GDM1 (cell line): ENCODE measurements at regions not wholly inside any gene's neighbourhood (a gene's known extent, or its start where the extent isn't known, plus 50 kb on each side); places are given as distances from the start of the nearest gene placed in this dataset.
A peak's percentile ranks its signal among the peaks of the same experiment; 100 is the strongest.
"Not testable (repeated sequence)": the region's sequence is repeated elsewhere in the genome, so short reads cannot be mapped to it uniquely, and the experiment has no call there.

Experiments used
- DNase-seq: peaks from one replicate; lab custom pipeline; 2025; lab: John Stamatoyannopoulos, UW

DNA sequence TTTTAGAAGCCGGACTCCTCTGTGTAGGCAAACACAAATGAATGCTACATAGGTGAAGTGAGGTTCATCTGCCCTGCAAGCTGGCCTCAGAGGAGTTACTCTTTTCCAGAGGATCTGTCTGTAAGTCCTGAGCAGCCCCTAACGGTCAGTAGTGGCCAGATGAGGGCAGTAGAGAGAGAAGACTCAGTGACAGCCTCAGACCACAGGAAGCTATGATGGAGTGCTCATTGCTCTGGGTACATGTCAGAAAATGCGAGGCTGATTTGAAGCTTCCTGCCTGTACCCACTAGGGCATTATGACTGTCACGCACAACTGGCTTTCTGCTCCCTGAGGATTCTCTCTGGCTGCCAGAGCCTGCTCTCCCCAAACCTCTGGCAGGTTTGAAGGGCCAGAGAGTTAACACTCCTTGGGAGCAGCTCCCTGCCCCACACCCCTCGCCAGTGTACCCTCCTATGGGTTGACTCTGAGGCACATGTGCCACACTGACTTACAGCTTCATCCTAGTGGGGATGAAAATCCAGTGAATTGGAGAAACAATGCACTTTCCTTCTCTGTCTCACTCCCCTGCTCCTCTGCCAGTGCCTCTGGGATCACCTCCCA lies 141.5 kb downstream of the GABRG2 start:
- DNase-seq, result peak; percentile 28

DNA sequence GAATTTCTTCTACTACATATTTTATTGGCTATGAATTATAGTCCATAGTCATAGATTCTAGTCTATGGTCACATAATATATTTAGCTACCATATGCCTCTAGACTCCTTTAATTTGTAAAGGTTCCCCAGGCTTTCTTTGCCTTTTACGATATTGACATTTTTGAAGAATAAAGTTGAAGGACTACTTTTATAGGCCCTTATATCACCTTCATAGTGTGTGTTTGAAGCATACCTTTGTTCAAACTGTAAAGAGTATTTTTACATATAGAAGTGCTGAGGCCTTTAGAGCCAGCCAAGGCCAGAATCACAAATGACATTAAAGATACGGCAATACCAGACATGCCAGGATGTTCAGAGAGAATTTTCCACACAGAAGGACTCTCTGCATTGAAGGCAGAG lies 147.0 kb downstream of the GABRG2 start:
- no peak for DNase-seq

DNA sequence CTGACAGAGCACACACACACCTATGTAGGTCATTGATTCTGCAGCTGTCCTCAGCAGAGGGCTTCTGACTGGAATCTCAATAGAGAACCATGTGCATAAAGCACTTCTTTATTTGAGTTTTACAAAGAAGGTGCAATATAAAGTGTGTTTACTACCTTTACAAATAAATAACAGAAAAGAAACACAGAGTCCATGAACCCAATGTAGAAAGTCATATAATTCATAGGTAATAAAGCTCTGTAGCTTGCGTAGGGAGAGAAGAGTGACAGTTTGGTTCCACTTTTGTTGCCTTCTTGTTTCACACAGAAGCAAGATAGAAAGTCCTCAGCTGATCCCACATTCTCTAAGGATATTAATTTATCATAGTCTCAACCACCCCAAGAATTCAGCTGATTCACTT lies 149.5 kb downstream of the GABRG2 start:
- DNase-seq, result no peak

DNA sequence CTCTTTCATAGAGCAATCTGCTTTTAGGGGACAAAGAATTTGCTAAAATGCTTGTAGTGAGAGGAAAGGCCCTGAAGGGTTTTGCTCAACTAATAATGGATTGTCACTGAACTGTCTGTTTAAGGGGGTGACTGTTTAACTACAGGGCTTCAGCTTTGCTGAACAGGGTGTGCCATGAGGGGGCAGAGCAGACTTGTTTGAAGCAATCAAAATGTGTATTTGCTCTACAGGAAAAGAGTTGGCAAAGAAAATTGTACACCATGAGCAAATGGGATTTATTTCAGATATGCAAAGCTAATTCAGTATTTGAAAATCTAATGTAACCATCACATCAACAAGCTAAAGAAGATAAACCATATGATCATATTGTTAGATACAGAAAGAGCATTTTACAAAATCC lies 154.3 kb downstream of the GABRG2 start:
- DNase-seq, result no peak

DNA sequence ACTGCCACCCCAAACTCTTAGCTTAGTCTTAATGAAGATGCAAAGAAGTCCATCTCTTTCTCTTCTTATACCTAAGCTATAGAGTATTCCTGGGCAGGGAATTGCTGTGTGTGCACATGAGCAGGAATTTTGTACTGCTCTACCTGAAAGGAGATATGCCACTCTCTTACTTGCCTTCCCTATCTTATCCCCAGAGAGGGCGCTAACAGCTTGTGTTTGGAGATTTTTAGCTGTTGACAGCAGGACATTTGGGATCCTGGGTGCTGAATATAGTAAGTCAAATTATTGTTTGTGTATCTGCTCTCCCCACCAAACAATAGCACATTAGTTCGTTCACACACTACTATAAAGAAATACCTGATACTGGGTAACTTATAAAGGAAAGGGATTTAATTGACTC lies 159.5 kb downstream of the GABRG2 start:
- DNase-seq, result no peak

DNA sequence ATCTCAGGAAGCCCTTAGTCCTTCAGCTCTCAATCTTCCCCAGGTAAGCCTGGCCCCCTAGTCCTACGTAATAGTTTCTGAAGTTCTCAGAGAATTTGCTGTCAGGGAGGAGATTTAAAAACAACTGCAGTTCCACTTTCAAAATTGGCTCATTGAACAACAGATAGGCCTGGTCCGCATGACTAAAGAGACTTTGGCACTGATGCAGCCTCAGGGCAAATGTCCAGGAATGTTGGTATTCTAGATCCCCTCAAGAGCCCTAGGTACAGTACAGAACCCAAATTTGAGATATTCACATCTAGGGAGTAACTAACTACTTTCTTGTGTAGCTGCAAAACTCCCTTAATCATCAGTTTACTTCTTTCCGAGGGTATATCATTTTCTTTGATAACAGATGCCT lies 162.8 kb downstream of the GABRG2 start:
- DNase-seq, result no peak

DNA sequence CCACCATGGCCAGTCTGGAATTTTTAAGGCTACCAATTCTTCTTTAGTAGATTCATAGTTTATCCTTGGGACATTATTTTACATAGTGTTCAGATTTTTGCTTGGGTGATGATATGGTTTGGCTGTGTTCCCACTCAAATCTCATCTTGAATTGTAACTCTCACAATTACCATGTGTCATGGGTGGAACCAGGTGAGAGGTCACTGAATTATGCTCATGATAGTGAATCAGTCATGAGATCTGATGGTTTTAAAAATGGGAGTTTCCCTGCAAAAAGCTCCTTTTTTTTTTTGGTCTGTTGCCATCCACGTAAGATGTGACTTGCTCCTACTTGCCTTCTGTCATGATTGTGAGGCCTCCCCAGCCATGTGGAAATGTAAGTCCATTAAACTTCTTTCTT lies 163.9 kb downstream of the GABRG2 start:
- DNase-seq, result no peak

DNA sequence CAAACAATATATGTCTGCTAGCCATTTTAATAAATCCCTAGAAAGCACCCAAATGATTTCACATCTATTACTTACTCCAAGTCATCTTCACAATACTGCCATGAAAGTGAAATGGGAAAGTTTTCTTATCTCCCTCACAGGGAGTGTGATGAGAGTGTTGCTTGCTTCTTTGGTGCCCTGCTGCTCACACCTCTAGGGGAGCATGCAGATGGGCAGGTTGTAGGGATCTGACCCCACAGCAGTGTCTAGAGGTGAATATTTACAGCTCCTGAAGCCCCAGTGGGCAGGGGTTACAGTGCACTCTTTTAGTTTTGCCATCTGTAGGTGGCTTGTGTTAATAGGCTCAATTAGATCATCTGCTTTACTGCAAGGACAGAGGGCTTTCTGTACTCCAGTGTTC lies 173.2 kb downstream of the GABRG2 start:
- DNase-seq, result no peak

DNA sequence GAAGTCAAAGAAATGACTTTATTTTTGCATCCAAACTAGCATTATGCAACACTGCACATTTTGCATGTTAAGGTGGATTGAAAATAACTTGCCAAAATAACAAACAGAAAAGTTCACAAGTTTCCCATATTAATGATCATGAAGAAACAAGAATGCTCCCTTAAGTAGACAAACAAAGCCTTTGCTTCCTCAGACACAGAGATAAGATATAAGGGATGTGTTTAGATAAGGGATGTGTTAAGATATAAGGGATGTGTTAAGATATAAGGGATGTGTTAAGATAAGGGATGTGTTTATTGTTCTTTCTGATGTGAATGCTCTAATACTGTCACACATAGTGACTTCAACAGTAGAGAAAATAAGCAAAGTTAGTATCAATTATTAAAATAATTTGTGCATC lies 174.8 kb downstream of the GABRG2 start:
- no peak for DNase-seq

DNA sequence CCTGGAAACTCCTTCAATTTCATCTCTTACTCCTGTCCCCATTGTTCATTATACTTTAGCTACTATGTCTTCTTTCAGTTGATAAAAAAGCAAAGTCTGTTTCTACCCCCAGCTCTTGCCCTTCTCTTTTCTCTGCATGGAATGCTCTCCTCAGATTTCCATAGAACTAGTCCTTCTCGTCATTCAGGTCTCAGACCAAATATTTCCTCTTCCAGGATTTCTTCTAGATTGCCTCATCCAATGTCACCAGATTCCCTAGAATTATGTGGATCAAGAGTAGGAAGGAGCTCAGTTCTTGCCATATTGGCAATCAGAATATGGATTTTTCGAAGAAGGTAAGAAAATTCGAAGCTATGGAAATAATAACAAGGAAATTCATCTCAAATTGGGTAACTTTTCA lies 176.1 kb downstream of the GABRG2 start:
- DNase-seq, result no peak

DNA sequence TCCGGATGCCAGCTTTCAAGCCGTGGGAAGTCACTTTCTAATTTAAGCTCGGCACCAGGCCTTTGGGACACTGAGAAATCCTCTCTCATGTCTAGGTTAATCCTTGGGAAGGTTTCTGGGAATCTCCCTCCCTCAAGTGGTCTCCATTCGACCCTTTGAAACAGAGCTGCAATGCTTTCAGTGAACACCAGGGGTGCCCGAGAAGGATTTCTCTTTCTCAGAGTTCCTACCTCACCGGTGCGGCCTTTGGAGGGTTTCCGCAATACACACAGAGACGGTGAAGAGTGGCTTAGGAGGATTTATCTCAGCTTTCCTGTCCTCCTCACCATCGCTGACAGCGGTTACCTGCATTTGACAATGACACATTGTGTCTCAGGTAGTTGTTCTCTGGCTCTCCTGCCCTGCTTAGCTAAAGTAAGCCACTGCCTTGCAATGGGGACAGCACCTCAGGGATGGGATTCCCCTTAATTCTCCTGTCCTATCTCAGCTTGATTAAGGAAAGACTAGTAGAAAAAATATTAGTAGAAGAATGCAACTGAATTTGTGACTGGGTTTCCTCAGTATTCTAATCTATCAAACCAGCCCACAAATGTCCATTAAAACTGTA lies 180.6 kb downstream of the GABRG2 start:
- no peak for DNase-seq

DNA sequence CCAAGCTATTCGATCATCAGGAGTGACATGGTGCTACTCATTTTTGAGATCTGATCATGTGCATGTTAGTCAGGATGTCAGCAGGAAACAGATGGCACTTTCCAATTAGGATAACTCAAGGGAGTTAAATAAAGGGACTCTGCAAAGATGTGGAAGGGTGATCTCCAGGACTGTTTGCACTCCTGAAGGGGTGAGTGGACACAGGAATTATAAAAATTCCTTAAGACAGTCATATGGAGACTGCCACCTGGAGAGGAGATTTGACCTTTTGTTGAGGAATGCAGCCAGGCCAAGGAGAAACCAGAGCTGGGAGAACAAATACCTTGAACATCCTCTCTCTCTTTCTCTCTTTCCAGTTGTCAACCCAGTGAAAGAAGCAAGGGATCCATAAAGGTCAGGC lies 189.1 kb downstream of the GABRG2 start:
- DNase-seq, result no peak

DNA sequence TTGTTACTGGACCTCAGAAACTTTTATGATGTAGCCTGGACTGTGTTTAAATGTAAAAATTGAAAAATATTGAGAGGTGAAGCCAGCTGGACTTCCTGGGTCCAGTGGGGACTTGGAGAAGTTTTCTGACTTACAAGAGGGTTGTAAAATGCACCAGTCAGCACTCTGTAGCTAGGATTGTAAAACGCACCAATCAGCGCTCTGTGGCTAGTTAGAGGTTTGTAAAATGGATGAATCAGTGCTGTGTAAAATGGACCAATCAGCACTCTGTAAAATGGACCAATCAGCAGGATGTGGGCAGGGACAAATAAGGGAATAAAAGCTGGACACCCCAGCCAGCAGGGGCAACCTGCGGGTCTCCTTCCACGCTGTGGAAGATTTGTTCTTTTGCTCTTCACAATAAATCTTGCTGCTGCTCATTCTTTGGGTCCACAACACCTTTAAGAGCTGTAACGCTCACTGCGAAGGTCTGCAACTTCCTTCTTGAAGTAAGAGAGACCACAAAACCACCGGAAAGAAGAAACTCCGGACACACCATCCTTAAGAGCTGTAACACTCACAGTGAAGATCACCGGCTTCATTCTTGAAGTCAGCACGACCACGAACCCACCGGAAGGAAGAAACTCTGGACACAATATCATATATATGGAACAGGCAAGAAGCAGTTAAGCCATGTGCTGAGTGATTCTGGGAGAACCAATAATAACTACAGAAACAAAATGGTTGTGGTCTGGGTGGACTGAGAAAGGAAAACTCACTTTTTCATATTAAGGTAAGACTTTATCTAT lies 201.3 kb downstream of the GABRG2 start:
- peak; percentile 64 for DNase-seq

DNA sequence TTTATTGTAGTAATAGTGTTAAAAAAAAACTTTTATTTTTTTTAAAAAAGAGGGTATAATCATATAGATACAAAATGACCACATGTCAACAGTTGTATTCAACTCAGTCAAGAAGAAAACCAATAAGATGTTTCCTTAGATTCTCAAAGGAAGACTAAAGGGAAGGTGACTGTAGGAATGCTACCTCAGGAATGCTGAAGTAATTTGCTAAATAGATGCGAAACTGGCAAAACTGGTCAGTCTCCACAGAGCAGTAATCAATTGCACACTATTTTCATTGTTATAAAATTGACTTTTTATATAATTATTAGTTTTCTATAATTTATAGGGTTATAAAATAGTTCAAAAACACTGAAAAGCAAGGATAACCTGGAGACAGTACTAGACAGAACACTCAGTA lies 204.8 kb downstream of the GABRG2 start:
- no peak for DNase-seq

DNA sequence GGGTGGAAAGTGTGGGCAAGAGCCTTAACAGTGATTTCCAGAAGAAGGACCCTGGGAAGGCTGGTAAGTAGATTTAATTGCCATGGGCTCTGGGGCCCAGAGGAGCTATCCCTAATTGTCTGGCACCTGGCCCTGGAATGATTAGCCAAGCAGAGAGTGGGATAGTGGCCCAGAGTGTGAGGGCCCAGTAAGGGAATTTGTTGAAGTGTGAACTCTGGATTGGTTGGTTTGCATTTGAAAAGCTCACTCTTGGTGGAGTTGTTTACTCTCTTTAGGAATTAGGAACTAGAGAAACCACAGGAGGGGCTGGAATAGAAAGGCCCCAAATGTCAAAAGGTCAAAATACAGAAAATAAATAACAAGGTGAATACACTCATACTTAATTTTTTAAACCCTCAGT lies 207.1 kb downstream of the GABRG2 start:
- no peak for DNase-seq

DNA sequence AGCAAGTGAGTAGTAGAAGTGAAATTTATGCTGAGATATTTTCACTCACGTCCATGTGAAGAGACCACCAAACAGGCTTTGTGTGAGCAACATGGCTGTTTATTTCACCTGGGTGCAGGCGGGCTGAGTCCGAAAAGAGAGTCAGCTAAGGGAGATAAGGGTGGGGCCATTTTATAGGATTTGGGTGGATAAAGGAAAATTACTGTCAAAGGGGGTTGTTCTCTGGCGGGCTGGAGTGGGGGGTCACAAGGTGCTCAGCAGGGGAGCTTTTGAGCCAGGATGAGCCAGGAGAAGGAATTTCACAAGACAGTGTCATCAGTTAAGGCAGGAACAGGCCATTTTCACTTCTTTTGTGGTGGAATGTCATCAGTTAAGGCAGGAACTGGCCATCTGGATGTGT lies 207.8 kb downstream of the GABRG2 start:
- DNase-seq, result not testable (repeated sequence)

DNA sequence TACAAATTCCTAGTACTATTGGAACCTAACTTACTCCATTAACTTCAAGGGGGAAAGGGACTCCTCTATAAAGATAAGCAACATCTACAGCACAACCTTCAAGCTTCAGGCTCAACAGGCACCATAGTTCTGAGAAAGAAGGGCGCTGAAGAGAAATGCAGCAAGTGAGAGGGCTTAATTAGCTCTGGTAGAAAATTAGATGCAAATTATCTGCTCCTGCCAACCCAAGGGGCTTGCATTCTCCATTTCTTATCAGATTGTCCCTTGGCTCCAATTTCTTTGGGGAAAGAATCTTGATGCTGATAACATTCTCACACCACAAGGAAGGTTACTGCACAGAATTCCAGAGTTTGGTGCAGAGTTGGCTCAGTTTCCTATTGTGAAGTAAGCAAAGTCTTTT lies 214.6 kb downstream of the GABRG2 start:
- DNase-seq, result no peak

DNA sequence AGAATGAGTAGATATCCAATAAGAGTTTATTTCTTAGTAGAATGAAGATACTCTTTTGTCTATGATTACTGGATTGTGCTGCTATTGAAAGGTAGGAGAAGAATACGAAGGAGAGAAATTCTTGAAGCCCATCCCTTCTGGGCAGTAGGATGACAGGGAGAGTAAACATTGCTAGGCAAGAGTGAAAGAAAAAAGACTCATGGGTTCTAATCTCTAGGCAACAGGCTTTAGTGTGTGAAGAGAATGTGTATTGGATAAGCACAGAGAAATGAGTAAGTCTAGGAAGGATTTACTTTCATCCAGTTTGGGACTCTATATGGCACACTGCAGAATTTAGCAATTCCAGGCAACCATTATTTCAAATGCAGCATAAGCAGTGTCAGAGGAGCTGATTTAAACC lies 216.0 kb downstream of the GABRG2 start:
- no peak for DNase-seq

DNA sequence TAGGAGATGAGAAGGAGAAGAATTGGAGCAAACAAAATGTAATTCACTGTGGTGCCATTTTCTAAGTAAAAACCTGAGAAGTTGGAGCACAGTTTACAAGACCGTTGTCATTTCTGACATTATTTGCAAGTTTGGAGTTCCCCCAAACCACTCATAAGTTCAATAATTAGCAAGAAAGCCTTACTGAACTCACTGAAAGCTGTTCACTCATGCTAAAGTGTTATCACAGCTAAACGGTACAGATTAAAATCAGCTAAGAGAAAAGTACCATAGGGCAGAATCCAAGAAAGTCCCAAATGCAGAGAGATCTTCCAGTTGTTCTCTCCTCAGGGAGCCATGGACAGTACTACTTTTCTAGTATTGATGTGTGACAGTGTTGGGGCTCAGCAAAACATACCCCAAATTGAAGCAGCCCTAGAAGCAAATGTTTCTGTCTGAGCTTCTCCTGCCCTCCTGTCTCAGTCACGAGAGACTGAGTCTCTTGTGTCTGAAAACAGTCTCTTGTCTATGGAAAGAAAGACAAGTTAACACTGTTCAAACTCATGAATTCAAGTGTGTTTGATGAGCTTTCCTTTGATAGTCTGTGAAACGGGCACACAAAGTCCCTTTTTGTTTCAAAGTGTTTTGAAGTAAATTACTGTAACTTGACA lies 221.2 kb downstream of the GABRG2 start:
- no peak for DNase-seq

DNA sequence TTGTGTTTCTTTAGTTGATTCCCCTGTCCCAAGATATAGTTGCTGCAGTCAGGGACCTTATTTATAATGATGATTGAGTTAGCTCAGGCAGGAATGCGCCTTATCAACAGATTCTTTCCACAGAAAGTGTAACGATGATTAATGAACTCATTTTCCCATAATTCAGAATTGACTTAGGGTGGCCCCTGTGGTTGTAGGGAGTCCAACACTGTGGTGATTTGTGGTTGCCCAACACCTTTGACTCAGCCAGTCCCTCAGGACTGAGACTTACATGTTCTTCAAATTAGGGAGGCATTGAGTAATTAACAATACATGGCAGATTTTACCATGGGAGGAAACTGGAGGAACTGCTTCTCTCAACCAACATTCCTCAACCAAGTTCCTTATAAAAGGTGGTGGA lies 221.9 kb downstream of the GABRG2 start:
- no peak for DNase-seq

DNA sequence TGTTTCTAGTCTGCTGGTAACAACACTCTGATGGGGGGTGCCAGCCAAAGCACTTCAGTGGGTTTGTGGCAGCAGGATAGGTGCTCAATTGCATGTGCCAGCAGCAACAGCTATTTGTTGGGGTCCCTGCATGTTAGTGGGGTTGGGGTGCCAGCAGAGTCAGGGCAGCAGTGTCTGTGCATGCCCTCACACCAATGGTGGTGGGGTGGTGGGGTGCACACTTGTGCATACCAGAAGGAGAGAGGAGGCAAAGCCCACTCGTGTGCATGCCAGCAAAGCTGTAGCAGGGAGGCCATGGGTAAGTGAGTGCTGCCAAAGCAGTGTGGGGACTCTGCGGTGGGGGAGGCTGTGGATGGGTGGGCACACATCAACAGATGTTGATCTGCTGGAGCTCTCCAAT lies 232.2 kb downstream of the GABRG2 start:
- no peak for DNase-seq

DNA sequence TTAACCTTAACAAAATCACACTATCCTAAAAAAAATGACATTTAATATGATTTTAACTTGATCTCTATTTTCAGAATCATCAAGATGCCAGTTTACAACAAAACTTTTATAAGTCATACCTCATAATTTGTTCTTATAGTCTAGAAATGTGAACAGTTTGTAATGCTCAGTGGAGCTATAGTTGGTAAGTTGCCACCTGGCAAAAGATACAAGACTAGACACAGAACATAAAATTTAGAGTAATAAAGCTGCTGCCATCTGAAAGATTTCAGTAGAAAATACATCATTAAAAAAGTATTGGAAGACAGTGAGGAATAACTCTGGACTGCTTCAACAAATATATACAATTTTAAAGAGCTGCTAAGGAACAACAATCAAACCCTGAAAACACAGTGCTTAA lies 233.8 kb downstream of the GABRG2 start:
- no peak for DNase-seq

DNA sequence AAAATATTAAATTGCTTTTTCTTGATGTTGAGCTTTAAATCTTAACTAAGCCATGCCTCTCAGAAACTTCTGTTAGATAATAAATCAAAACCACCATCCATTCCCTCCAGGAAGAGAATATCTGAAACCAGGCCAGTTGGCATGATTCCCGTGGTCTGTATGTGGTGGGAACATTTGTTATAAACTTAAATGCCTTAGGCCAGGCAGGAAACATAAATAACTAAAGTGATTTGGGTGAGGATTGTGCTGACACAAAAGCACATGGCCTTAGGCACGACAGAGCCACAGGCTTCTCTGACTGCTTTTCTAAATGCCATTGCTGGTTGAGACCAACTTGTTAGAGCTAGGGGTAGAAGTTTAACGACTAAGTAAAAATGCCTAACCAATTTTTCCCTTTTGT lies 255.9 kb downstream of the GABRG2 start:
- no peak for DNase-seq
